C4-2B (cell line): ENCODE measurements at regions not wholly inside any gene's neighbourhood (a gene's known extent, or its start where the extent isn't known, plus 50 kb on each side); places are given as distances from the start of the nearest gene placed in this dataset.
A peak's percentile ranks its signal among the peaks of the same experiment; 100 is the strongest.

Experiments
- H3K27ac ChIP-seq: fragments of 450-650 bp; 2 replicates; pipeline ENCODE4 v1.5.1; 2017
- ZFX ChIP-seq: fragments of 450-650 bp; IDR thresholded peaks from 2 replicates; pipeline ENCODE4 v1.6.1; 2017
- TF ChIP-seq, protein P1 (sequence below): fragments of 450-650 bp; conservative IDR thresholded peaks from 2 replicates; pipeline ENCODE4 v1.5.1; 2017; ENCODE audit warnings: mild to moderate bottlenecking

- TF ChIP-seq, protein P1, sequence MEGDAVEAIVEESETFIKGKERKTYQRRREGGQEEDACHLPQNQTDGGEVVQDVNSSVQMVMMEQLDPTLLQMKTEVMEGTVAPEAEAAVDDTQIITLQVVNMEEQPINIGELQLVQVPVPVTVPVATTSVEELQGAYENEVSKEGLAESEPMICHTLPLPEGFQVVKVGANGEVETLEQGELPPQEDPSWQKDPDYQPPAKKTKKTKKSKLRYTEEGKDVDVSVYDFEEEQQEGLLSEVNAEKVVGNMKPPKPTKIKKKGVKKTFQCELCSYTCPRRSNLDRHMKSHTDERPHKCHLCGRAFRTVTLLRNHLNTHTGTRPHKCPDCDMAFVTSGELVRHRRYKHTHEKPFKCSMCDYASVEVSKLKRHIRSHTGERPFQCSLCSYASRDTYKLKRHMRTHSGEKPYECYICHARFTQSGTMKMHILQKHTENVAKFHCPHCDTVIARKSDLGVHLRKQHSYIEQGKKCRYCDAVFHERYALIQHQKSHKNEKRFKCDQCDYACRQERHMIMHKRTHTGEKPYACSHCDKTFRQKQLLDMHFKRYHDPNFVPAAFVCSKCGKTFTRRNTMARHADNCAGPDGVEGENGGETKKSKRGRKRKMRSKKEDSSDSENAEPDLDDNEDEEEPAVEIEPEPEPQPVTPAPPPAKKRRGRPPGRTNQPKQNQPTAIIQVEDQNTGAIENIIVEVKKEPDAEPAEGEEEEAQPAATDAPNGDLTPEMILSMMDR: no peak; the same call in 1 of the 2 replicates
- no peak for TF ChIP-seq ZFX
- no peak overlapping the region for H3K27ac ChIP-seq
Measured at GRCh38 chr4:17124767-17125166, 226.3 kb upstream of the LDB2 start.

- no peak overlapping the region for H3K27ac ChIP-seq
- TF ChIP-seq, protein P1: no peak
- no peak for TF ChIP-seq ZFX
Measured at GRCh38 chr4:17120761-17121160, 222.3 kb upstream of the LDB2 start.

DNA sequence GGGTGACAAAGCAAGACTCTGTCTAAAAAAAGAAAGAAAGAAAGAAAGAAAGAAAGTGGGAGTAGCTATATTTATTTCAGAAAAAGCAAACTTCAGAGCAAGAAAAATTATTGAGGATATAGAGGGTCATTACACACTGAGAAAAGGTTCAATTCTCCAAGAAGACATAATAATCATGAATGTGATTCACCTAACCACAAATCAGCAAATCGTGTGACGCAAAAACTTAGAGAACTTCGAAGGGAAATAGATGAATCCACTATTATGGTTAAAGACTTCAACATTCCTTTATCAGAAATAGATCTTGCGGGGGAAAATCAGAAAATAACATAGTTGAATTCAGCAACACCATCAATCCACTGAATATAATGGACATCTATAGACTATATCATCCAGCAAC is 219.3 kb upstream of the LDB2 start:
- no peak for TF ChIP-seq ZFX
- TF ChIP-seq, protein P1: no peak
- no peak overlapping the region for H3K27ac ChIP-seq

DNA sequence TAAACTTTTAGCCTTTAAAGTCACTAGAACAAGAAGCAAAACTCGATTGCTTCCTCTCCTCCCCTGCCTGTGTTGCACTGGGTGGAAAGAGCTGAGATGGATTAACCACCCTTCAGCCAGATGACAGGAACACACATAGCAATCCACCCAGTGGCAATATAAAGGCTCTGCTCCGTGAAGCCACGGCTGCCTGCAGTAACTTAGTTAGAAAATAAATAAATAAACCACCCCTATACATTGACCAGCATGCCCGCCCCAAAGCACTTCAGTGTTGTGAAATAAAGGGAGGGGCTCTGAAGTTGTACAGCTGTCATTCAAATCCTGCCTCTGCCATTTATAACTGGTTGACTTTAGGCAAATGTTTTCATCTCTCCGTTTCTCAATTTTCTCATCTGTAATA is 217.1 kb upstream of the LDB2 start:
- no peak for TF ChIP-seq ZFX
- TF ChIP-seq, protein P1: no peak
- no peak overlapping the region for H3K27ac ChIP-seq

DNA sequence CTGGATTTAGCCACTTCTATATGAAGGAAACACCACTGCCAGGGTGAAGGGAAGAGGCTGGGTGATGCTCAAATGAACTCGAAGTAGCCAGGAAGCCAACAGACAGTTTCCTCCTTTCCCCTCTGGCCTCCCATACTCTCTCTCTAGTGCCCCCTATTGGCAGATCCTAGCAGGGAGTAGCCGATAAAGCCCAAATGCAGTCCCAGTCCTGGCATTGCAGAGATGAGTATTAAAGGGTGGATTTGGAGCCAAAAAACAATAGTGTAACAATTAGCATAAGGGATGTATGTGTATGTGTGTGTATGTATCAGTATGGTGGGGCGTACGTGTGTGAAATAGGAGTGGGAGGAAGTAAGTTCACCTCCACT is 213.8 kb upstream of the LDB2 start:
- H3K27ac ChIP-seq: no peak overlapping the region
- TF ChIP-seq, protein P1: peak; percentile 64
- TF ChIP-seq ZFX: no peak

DNA sequence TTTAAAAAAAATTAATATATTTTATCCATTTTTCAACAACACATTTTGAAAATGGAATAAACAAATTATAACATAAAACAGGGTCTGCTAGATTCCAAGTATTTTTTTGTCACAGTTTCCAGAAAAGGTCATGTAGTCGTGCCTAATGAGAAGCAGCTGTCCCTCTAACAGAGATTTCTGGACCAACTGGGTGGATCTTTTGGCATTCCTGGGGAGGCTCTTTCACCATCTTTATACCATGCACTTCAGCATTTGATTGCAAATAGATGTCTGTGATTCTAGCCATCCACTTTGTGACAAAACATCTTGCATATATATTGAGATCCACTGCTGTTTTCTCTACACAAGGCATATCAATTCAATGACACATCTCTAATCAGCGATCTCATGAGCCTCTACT is 210.7 kb upstream of the LDB2 start:
- H3K27ac ChIP-seq: no peak overlapping the region
- TF ChIP-seq, protein P1: no peak
- TF ChIP-seq ZFX: no peak

DNA sequence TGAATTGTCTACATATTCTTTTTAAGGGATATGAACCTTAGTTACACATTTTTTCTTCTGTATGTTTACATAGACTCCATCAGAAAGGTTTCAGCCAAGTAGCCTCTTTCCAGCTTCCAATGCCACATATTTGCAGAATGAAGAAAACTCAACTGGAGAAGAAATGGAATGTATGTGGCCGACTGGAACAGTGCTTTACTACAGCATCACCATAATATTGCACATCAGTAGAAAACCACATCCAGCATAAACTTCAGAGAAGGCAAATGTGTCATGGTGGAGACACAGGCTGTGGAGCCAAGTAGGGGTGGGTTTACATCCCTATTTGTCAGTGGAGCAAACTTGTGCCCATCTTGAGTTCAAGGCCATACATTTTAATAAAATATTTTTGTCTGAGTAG is 204.8 kb upstream of the LDB2 start:
- TF ChIP-seq ZFX: no peak
- H3K27ac ChIP-seq: no peak overlapping the region

DNA sequence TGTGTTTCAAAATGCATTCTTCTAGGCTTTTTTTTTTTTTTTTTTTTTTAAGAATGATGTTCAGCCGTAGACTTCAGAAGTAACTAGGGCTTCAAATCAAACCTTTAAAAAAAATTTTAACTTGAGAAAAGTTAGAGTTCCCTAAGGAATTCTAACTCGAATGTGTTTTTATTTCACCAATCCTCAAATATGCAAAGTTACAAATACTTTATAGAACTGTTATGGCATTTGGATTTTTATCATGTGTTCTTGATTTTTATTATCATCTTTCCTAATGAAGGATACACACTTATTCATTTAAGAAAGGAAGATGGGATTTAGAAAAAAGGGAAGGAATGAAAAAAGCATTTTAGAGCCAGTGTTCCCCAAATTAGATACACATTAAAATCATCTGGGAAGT is 200.6 kb upstream of the LDB2 start:
- TF ChIP-seq ZFX: no peak
- TF ChIP-seq, protein P1: no peak
- H3K27ac ChIP-seq: no peak overlapping the region
